ENCODE measurements at regions not wholly inside any gene's neighbourhood (a gene's known extent, or its start where the extent isn't known, plus 50 kb on each side); places are given as distances from the start of the nearest gene placed in this dataset.

DNA sequence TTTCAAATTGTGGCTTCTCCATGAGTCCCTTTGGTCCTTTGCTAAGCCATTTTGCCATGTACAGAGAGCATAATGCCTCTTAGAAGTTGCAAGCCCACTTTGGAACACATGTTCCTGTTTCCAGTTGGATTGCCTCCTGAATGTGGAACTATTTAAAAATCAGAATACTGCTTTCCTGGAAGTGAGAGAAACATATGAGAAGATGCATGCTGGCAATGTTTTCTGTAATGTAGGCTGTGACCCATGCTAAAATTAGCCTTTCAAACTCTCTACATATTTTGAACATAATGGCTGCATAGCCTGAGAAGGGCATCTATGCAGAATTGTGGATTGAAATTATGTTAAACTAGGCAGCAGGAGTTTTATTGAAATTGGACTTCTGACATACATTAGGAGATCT is 175.5 kb upstream of the PAPPA start:
- Histone ChIP-seq H3K9me3 (no peaks in the 10 kb centered on the region), H3K4me3 (no peak overlapping the region), H3K27me3 (replicated peaks; ENCODE audit: insufficient read depth) (no peaks in the 10 kb centered on the region), H3K27ac (no peak overlapping the region), H3K36me3 (no peaks in the 10 kb centered on the region), H3K4me1 (replicated peaks) (no peaks in the 10 kb centered on the region)
- no peak for DNase-seq (ENCODE audit: low spot score)
- TF ChIP-seq CTCF (IDR thresholded peaks at IDR 0.05) (no peak), POLR2AphosphoS5 (IDR thresholded peaks at IDR 0.05) (no peak), POLR2A (IDR thresholded peaks at IDR 0.05) (no peak)
- intact Hi-C loops (cut with DNase I) = no loop called here

DNA sequence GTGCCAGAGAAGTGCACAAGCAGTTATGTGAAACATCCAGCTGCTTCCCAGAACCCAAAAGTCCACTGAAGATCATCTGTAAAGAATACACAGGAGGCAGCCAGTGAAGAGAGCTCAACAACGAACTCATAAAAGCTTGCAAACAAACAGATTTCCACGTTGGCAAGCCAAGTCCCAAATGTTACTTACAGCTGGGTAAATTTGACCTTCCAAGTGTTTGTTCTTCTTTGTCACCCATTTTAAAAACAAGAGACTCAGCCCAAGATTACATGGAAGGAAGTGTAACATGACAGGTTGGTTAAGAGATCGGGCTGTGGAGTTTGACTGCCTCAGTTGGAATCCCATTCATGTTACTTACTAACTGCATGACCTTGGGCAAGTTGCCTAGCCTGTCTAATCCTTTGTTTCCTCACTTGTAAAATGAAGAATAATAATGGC is 174.9 kb upstream of the PAPPA start:
- WGBS = 11% methylated on average over 3 of the region's 3 CpGs
- no peak for DNase-seq (ENCODE audit: low spot score)
- TF ChIP-seq POLR2A (IDR thresholded peaks at IDR 0.05) (no peak), CTCF (IDR thresholded peaks at IDR 0.05) (no peak), POLR2AphosphoS5 (IDR thresholded peaks at IDR 0.05) (no peak)
- intact Hi-C loops (cut with DNase I) = no loop called here
- no peak overlapping the region for H3K4me3 ChIP-seq
- H3K27ac ChIP-seq = no peak overlapping the region
- H3K9me3 ChIP-seq = no peaks in the 10 kb centered on the region
- no peaks in the 10 kb centered on the region for H3K27me3 ChIP-seq (replicated peaks; ENCODE audit: insufficient read depth)
- no peaks in the 10 kb centered on the region for H3K4me1 ChIP-seq (replicated peaks)
- H3K36me3 ChIP-seq = no peaks in the 10 kb centered on the region

- WGBS = 93% methylated on average over 2 of the region's 2 CpGs
- Histone ChIP-seq H3K36me3 (no peaks in the 10 kb centered on the region), H3K27me3 (replicated peaks; ENCODE audit: insufficient read depth) (no peaks in the 10 kb centered on the region), H3K4me1 (replicated peaks) (no peaks in the 10 kb centered on the region), H3K9me3 (no peaks in the 10 kb centered on the region), H3K27ac (no peak overlapping the region), H3K4me3 (no peak overlapping the region)
- intact Hi-C loops (cut with DNase I) = no loop called here
- TF ChIP-seq POLR2AphosphoS5 (IDR thresholded peaks at IDR 0.05) (no peak), CTCF (IDR thresholded peaks at IDR 0.05) (no peak), POLR2A (IDR thresholded peaks at IDR 0.05) (no peak)
- DNase-seq (ENCODE audit: low spot score) = no peak
Observed at GRCh38 chr9:115980054-115980453, 173.5 kb upstream of the PAPPA start.

DNA sequence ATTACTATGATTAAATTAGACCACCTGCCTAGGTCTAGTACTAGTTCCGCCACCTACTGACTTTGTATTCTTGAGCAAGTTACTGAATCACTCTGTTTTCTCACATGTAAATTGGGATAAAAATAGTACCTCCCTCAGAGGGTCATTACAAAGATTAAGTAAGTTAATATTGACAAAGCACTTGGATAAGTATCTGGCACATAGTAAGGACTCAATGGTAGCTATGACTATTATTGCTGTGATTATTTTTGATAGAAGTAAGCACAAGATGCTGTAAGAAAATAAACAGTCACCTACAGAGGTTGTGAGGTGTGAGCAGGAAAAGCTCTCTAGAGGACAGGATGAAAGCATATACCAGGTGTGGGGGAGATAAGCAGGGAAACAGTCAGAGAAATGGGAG is 173.1 kb upstream of the PAPPA start:
- 90% methylated on average over 1 of the region's 1 CpG for WGBS
- H3K27me3 ChIP-seq (replicated peaks; ENCODE audit: insufficient read depth) = no peaks in the 10 kb centered on the region
- H3K27ac ChIP-seq = no peak overlapping the region
- no peak for DNase-seq (ENCODE audit: low spot score)
- no peaks in the 10 kb centered on the region for H3K4me1 ChIP-seq (replicated peaks)
- TF ChIP-seq CTCF (IDR thresholded peaks at IDR 0.05) (no peak), POLR2AphosphoS5 (IDR thresholded peaks at IDR 0.05) (no peak), POLR2A (IDR thresholded peaks at IDR 0.05) (no peak)
- H3K4me3 ChIP-seq = no peak overlapping the region
- no peaks in the 10 kb centered on the region for H3K9me3 ChIP-seq
- intact Hi-C loops (cut with DNase I) = no loop called here
- no peaks in the 10 kb centered on the region for H3K36me3 ChIP-seq

- WGBS = 89% methylated on average over 4 of the region's 4 CpGs
Observed at GRCh38 chr9:115980976-115981375, 172.6 kb upstream of the PAPPA start.

More at GRCh38 chr9:115980976-115981375, 172.6 kb upstream of the PAPPA start:
- intact Hi-C loops (cut with DNase I) = no loop called here
- TF ChIP-seq POLR2A (IDR thresholded peaks at IDR 0.05) (no peak), POLR2AphosphoS5 (IDR thresholded peaks at IDR 0.05) (no peak), CTCF (IDR thresholded peaks at IDR 0.05) (no peak)
- Histone ChIP-seq H3K4me1 (replicated peaks) (no peaks in the 10 kb centered on the region), H3K36me3 (no peaks in the 10 kb centered on the region), H3K27ac (no peak overlapping the region), H3K27me3 (replicated peaks; ENCODE audit: insufficient read depth) (no peaks in the 10 kb centered on the region), H3K9me3 (no peaks in the 10 kb centered on the region), H3K4me3 (no peak overlapping the region)
- no peak for DNase-seq (ENCODE audit: low spot score)

Data from prostate gland (tissue), 2 donors.